Stomach (tissue), 8 donors: ENCODE measurements at regions not wholly inside any gene's neighbourhood (a gene's known extent, or its start where the extent isn't known, plus 50 kb on each side); places are given as distances from the start of the nearest gene placed in this dataset.

ENCODE experiments used
- DNase-seq, 2 donors: peaks; one replicate each; pipeline versions ENCODE4 v3.0.0 to v3.0.0-alpha.2; 2013 to 2019
- H3K27ac ChIP-seq, 5 donors: fragments of 200-600 bp in 4 of 5; sonication (generic) in 4 of 5; one replicate each; pipeline ENCODE4 v1.5.1; 2013 to 2019; ENCODE audit warnings: mild to moderate bottlenecking in 1 of 5, moderate library complexity in 1 of 5
- H3K27me3 ChIP-seq, 3 donors: fragments of 200-600 bp; sonication (generic); one replicate each; pipeline ENCODE4 v1.5.1; 2017 to 2019; ENCODE audit warnings: mixed run types in 1 of 3
- H3K36me3 ChIP-seq, 4 donors: fragments of 200-600 bp; sonication (generic); 1 replicate in 3 of 4; 2 replicates in 1 of 4; pipeline ENCODE4 v1.5.1; 2016 to 2019
- H3K4me1 ChIP-seq, 4 donors: fragments of 200-600 bp; sonication (generic); one replicate each; pipeline ENCODE4 v1.5.1; 2016 to 2019
- H3K4me3 ChIP-seq, 4 donors: fragments of 200-600 bp; sonication (generic) in 3 of 4; one replicate each; pipeline ENCODE4 v1.5.1; 2016 to 2019; ENCODE audit warnings: mild to moderate bottlenecking in 1 of 4
- H3K9me3 ChIP-seq, 4 donors: fragments of 200-600 bp; sonication (generic); one replicate each; pipeline ENCODE4 v1.5.1; 2016 to 2019
- CTCF ChIP-seq, 7 experiments: fragments of 450-650 bp in 4 of 7; fragments of 200-600 bp in 3 of 7; sonication (generic) in 3 of 7; IDR thresholded peaks; one replicate each; pipeline ENCODE4 v1.5.1; 2016 to 2019; ENCODE audit warnings: antibody characterized with exemption in 7 of 7, control low read depth in 2 of 7, mild to moderate bottlenecking in 1 of 7
- EP300 ChIP-seq: sonication (generic); formaldehyde crosslinking; IDR thresholded peaks from one replicate; pipeline ENCODE4 v1.6.1; 2017; ENCODE audit warnings: antibody characterized with exemption
- POLR2A ChIP-seq, 4 donors: fragments of 450-650 bp; IDR thresholded peaks; one replicate each; pipeline ENCODE4 v1.6.1; 2016; ENCODE audit warnings: antibody characterized with exemption in 4 of 4, control low read depth in 2 of 4, mild to moderate bottlenecking in 1 of 4, moderate library complexity in 1 of 4
- POLR2AphosphoS5 ChIP-seq, 3 donors: sonication (generic); formaldehyde crosslinking; IDR thresholded peaks; one replicate each; pipeline ENCODE4 v1.6.1; 2016; ENCODE audit warnings: antibody characterized with exemption in 3 of 3
- WGBS, 5 donors: extraction: QIAGEN DNeasy Blood & Tissue Kit in 3 of 5; methylation state at CpG; one replicate each; pipeline versions ENCODE4 v1.1.5 to v1.1.7; 2013 to 2018; 5-methylcytosine and 5-hydroxymethylcytosine counted together
- intact Hi-C: fragments of 100-400 bp; cut with DNase I; formaldehyde crosslinking; loops from one replicate; pipeline ENCODE4 v1.15.1; 2023; ENCODE audit warnings: low total_unique reads
- donor health status: healthy with polysubstance abuse.
- donor health status: Bipolar disorder and iron deficiency.
- donor health status: healthy.

GRCh38 chr10:10310498-10310897 lies 707.2 kb upstream of the CELF2 start:
- intact Hi-C loops: no loop called here
- DNase-seq: no peak
- H3K9me3 ChIP-seq: no peaks in the 10 kb centered on the region
- no peaks in the 10 kb centered on the region for H3K4me1 ChIP-seq
- TF ChIP-seq POLR2AphosphoS5 (IDR thresholded peaks at IDR 0.05): no peak
- no peak for TF ChIP-seq EP300
- no peak for TF ChIP-seq CTCF (IDR thresholded peaks at IDR 0.05)
- no peak for TF ChIP-seq POLR2A (IDR thresholded peaks at IDR 0.05)
- no peaks in the 10 kb centered on the region for H3K36me3 ChIP-seq
- WGBS, 5 donors: 63 to 89% (median 78%) methylated on average over 1 of the region's 1 CpG
- no peaks in the 10 kb centered on the region for H3K27me3 ChIP-seq
- no peak overlapping the region for H3K4me3 ChIP-seq
- no peak overlapping the region for H3K27ac ChIP-seq

GRCh38 chr10:10311966-10312365 lies 705.7 kb upstream of the CELF2 start:
- H3K9me3 ChIP-seq: no peaks in the 10 kb centered on the region
- no peaks in the 10 kb centered on the region for H3K4me1 ChIP-seq
- H3K27ac ChIP-seq: no peak overlapping the region
- TF ChIP-seq CTCF (IDR thresholded peaks at IDR 0.05) (no peak), POLR2AphosphoS5 (IDR thresholded peaks at IDR 0.05) (no peak), EP300 (no peak), POLR2A (IDR thresholded peaks at IDR 0.05) (no peak)
- 74 to 91% (median 86%) methylated on average over 2 of the region's 2 CpGs for WGBS, 5 donors
- DNase-seq: no peak
- no peaks in the 10 kb centered on the region for H3K36me3 ChIP-seq
- no peaks in the 10 kb centered on the region for H3K27me3 ChIP-seq
- intact Hi-C loops: no loop called here
- H3K4me3 ChIP-seq: no peak overlapping the region

DNA sequence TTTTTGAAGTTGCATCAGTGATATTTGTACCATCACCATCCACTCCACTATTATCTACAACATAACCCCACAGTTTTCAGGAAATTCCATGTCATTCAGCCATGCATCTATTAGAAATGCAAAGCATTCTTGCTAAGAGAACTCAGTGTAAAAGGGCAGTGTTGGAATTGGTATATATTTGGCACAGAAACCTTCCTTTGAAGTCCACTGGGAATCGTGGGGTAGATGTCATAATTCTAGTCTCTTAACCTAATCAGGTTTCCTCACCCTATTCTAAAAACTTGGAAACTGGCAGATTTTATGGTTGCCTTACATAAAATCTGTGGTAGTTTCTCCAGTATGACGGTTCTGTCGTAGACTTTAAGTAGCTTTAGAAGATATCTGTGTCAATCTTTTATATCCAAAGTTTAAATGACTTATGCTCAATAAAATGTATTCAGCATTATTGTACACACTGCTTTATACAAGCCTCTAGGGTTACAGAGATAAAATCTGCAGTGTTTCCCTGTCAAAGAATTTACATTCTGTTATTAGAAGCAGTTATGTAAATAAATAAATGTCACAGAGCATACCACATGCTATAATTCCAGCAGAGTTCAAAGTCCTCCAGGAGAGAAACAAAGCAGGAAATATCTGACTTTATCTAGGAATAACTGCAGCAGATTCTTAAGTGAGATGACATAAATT lies 704.4 kb upstream of the CELF2 start:
- no peak for TF ChIP-seq POLR2A (IDR thresholded peaks at IDR 0.05)
- TF ChIP-seq CTCF (IDR thresholded peaks at IDR 0.05): no peak
- no peak for TF ChIP-seq EP300
- TF ChIP-seq POLR2AphosphoS5 (IDR thresholded peaks at IDR 0.05): no peak

GRCh38 chr10:10314626-10315025 lies 703.0 kb upstream of the CELF2 start:
- intact Hi-C loops: no loop called here
- Histone ChIP-seq H3K4me3 (no peak overlapping the region), H3K4me1 (no peaks in the 10 kb centered on the region), H3K27me3 (no peaks in the 10 kb centered on the region), H3K36me3 (no peaks in the 10 kb centered on the region), H3K9me3 (no peaks in the 10 kb centered on the region), H3K27ac (no peak overlapping the region)
- DNase-seq: no peak
- TF ChIP-seq EP300: no peak
- TF ChIP-seq CTCF (IDR thresholded peaks at IDR 0.05): no peak
- no peak for TF ChIP-seq POLR2AphosphoS5 (IDR thresholded peaks at IDR 0.05)
- TF ChIP-seq POLR2A (IDR thresholded peaks at IDR 0.05): no peak
- 76 to 87% (median 84%) methylated on average over 2 of the region's 2 CpGs for whole genome bisulfite sequencing, 5 donors

More for the DNA sequence above, 704.4 kb upstream of the CELF2 start:
- no peak for DNase-seq
- no peaks in the 10 kb centered on the region for H3K9me3 ChIP-seq
- no peaks in the 10 kb centered on the region for H3K27me3 ChIP-seq
- no peak overlapping the region for H3K27ac ChIP-seq
- intact Hi-C loops: no loop called here
- H3K4me3 ChIP-seq: no peak overlapping the region
- 35 to 48% (median 42%) methylated on average over 3 of the region's 3 CpGs for WGBS, 5 donors
- H3K4me1 ChIP-seq: no peaks in the 10 kb centered on the region
- H3K36me3 ChIP-seq: no peaks in the 10 kb centered on the region
